ENCODE measurements at regions not wholly inside any gene's neighbourhood (a gene's known extent, or its start where the extent isn't known, plus 50 kb on each side); places are given as distances from the start of the nearest gene placed in this dataset.

DNA sequence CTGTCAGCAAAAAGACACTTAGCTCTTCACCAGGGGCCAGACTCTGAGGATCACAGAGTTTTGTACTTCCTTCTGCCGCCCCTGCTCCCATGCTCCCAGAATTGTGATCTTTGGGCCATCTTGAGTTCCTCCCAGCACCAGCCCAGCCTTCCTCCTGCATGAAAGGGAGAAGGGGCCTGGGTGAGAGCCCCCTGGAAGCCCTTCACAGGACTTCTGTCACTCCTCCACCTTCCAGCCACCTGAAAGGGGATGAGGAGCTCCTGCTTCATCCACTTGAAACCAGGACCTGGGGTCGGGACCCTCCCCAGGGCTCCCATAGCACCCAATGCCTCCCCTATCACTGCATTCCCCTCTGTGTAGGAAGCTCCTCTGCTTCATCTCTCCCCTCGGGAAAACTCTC, 174.2 kb downstream of the BUD13 start:
- DNase-seq (ENCODE audit: low read depth): no peak

DNA sequence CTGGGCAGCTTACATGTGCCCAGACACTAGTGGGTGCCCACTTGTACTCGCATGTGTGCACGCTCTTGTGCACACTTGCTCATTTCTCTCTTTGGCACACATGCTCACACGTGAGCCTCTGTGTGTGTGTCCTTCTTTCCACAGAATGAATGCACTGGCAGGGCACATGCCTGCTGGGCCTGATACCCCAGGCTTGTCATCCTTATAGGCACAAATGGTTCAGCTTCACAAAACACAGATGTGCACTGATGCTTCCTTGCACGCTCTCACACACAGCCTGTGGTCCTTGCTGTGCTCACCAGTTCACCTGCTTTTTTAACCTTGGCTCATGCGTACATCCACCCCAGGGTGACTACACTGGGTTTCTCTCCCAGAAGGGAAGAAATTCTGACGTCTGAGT, 174.8 kb downstream of the BUD13 start:
- no peak for DNase-seq (ENCODE audit: low read depth)

GRCh38 chr11:116596346-116597260, 176.2 kb downstream of the BUD13 start:
- no peak for DNase-seq (ENCODE audit: low read depth)

DNA sequence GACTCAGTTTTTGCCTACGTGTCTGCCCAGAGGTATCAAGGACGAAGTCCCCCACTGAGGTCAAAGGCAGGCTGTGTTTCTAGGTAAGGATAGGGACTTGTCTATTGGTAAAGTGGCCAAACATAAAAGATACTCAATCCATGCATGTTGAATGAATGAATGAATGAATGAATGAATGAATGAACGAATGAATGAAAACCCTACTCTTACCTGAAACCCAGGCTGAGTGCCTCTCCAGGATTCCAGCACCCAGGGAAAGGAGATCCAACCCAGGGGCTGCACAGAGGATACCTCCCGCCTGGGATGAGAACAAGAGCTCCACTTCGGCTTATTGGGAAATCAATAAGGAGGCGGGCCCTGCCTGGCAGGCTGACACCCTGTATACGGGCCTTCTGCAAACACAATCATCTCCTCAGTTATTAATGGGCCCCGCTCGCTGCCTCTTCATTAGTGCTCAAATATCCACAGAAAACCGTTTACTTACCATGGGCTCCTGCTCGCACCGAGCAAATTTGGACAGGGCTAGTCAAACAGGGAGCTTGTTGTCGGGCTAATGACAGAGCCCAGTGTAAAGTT, 177.4 kb downstream of the BUD13 start:
- no peak for DNase-seq (ENCODE audit: low read depth)

DNA sequence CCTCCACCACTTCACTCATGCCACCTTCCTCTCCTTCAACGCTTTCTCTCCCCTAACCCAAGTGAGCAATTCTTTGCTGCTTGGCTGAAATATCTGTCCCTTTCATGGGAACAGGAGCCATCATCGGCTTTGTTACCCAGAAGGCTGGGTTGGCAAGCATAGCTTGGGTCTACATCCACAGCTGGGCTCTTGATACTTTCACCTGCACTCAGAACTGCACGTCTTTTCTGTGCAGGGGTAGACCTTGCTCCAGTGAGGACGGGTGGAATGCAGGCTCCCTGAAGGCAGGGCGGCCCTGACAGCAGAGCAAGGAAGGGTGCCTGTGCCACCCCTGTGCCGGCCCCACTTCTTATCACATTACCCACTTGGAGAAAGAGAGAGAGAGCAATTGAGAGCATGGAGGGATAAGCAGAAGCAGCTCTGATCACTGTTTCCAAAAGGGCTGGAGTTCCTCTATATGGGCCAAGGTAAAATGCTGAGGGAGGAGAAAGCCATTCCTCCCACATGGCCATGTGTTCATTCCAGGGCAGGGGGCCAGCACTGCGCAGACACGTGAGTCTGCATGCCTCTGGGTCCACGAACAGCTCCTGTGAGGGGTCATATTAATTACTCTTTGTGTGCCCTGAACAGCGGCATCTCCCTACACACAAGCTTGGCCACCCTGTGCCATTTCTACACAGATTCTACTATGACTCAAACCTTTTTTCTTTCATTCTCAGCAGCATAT, 181.8 kb downstream of the BUD13 start:
- DNase-seq (ENCODE audit: low read depth): no peak

DNA sequence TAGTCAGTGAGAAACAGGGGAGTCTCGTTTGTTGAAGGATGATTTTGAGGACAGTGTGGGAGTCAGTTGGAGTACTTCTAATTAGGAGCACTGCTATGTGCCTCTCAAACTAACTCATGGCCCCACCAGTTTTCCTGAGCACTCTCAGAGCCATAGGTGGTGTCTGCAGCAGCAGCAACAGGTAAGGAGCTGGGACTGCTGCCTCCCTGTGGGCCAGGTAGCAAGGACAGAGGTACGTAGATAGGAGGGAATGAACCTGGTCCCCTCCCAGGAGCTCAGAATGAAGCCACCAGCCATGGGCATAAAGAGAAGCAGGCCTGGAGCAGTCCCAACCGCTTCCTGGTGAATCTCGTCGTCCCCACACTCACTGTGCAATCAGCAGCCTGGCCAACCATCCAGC, 183.4 kb downstream of the BUD13 start:
- no peak for DNase-seq (ENCODE audit: low read depth)

DNA sequence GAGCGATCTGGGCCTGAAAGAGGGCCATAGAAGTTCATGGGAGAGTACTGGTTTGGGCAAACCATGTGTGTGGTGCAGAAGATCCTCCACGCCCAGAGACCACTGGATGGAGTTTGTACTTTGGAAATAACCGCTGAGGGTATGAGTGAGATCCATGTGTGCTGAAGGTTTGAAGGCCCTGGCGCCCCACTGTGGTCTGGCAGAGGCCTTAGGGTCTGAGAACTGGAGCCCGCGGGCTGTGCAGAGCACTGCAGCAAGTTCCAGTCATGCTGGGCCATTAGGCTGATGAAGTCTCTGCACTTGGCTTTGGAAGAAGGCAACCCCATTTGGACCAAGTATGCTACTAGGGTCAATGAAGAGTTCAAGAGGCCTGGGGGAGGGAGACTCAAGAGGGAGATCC, 186.4 kb downstream of the BUD13 start:
- DNase-seq (ENCODE audit: low read depth): no peak

DNA sequence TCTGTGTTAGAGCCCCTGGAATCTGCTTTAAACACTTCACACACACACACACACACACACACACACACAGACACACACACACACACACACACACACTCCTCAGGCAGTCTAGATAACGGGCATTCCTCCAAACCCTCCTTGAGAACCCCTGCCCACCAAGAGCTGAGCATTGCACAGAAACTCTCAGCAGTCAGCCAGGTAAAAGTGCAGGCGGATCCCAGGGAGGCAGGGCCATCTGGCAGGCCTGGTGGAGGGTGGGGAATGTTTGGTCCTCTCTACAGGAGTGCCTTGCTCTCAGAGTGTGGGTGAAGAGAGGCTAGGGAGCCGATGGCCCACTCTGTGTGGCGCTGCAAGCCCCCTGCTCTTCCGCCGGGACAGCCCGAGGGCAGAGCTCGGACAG, 190.2 kb downstream of the BUD13 start:
- DNase-seq (ENCODE audit: low read depth): no peak

- DNase-seq (ENCODE audit: low read depth): no peak
Observed at GRCh38 chr11:116581349-116581748, 191.4 kb downstream of the BUD13 start.

- no peak for DNase-seq (ENCODE audit: low read depth)
Observed at GRCh38 chr11:116580799-116581198, 192.0 kb downstream of the BUD13 start.

DNA sequence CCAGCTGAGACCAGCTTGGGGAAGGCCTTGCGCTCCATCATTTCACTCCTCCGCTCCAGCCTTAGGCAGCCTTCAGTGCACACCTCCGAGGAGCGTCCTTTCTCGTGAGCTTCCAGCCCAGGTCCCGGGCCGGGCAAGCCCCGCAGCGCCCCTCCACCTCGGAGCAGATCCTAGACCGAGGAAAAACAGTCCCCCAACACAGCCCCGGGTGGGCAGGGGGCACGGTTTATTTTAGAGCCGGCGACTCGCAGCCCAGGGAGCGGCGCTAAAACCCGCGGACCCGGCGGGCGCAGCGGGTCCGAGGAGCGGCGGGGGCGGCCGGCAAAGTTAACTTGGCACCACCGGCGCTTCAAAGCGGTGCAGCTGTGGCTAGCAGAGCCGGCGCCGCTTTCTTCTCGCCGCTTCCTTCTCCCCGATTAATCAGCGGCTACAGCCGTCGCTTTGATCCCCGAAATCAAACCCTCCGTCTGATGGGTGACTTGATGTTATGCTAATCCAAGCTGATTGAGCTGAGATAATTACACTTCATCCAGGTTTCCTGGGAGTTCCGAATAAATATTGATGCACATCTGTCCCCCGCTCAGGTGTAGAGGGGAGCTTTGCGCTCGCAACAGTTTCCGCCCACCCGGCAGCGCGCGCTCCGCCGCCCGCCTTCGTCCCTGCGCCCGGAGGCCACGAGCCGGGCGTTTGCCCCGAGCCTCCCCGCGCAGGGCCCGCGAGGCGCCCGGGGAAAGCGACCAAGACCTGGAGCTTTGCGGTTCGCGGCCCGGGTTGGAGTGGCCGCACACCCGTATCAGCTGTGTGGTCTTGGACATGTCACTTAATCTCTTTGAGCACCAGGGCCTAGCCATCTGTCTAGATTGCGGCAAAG, 192.7 kb downstream of the BUD13 start:
- DNase-seq (ENCODE audit: low read depth): no peak

- DNase-seq (ENCODE audit: low read depth): no peak
Observed at GRCh38 chr11:116579031-116579653, 193.6 kb downstream of the BUD13 start.

DNA sequence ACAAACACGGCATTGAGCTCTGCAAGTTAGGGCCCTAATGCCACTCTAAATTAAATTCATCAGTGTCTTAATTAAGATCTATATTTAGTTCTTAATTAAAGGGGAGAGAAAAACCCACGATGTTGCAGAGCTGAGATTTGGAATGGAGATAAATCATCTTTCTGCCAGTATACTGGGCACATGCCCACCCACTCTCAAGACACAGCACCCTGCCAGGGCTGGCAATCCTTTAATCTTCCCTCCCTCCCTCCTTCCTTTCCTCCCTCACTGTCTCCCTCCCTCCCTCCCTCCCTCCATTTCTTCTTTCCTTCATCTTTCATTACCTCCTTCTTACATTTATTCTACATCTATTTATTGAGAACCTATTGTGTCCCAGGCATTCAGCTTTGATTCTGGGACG, 194.8 kb downstream of the BUD13 start:
- no peak for DNase-seq (ENCODE audit: low read depth)

DNA sequence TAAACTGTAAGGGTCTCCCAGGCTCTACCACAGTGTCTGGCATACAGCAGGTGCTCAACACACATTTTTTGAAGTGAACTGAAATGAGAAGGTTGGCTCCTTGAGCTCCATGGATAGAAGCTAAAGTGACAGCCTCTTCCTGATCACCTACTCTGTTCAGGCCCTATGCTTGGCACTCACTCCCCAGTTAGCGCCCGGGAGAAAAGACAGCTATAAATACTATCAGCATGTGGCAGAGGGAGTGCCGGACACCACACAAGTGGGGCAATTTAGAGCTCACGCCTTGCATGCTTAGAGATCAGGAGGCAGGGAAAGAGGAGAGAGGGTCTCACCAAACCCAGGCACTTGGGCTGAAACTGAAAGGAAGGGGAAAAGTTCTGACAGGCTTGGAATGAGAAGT, 195.5 kb downstream of the BUD13 start:
- DNase-seq (ENCODE audit: low read depth): no peak

DNA sequence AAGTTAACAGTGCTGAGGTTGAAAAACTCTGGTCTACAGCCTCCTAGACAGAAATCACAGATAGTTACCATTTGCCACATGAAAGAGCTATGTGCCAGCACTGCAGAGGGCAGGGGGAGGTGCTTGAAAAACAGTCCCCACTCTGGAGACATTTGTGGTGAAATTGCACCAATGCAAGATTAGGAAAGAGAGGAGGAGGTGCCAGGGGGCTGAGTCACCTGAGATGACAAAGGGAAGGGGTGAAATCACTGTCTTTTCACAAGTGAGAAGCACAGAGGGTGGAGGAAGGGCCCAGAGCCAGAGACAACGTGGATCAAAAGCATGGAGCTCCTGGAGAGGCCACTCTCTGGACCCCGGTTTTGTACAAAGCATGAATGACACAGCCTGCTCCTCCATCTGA, 196.3 kb downstream of the BUD13 start:
- no peak for DNase-seq (ENCODE audit: low read depth)

GRCh38 chr11:116567721-116568242, 205.0 kb downstream of the BUD13 start:
- no peak for DNase-seq (ENCODE audit: low read depth)

- no peak for DNase-seq (ENCODE audit: low read depth)
Observed at GRCh38 chr11:116563712-116564047, 209.1 kb downstream of the BUD13 start.

DNA sequence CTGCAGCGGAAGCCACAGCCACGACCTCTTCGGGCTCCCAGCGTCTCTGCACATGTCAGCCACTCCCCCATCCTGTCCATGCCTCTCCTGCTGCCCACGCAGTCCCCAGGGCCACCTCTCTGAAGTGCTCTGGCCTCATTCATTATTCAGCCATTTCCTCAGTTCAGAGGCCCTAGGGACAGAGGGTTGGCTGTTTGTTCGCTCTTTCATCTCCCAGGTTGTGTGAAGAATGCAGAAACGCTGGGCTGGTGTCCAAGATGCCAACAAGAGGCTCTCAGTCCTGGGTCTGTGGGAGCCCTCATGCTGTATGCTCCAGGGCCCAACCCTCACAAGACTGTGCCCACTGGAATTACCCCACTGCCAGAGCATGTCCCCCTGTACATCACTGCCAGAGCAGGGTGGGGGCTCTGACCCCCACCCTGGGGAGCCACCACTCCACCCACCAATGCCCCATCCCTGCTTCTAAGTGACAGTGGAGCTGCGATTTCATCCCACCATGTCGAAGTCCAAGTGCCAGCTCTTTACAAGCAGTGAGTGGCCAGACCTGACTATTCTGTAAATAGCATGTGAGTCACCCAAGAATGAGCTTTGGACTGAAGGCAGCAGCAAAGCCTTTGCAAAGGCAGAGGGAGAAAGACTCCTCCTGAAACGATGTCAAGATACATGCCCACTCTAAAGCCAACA, 209.6 kb downstream of the BUD13 start:
- DNase-seq (ENCODE audit: low read depth): no peak

DNA sequence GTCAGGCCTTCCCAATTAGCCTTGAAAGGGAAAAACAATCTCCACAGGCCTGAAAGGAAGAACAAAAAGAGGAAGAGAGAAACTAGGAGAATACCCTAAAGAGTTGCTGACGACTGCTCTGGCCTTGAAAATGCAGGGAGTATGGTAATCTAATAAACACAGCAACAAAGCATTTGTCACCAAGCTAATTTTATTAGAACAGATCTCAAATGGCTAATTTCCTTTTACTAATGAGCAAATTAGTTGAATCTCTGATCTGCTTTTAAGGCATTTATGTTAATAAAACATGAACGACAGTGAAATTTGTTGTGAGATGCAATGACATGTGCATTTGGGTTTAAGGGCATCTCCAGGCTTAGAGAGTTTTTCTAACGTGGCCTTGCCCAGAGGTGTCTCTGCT, 212.2 kb downstream of the BUD13 start:
- no peak for DNase-seq (ENCODE audit: low read depth)

GRCh38 chr11:116558504-116559211, 214.1 kb downstream of the BUD13 start:
- no peak for DNase-seq (ENCODE audit: low read depth)
